Anterior cingulate cortex (tissue), 58 donors: ENCODE measurements at regions not wholly inside any gene's neighbourhood (a gene's known extent, or its start where the extent isn't known, plus 50 kb on each side); places are given as distances from the start of the nearest gene placed in this dataset.
"Not testable (repeated sequence)": the region's sequence is repeated elsewhere in the genome, so short reads cannot be mapped to it uniquely, and the experiment has no call there.

Experiments
- DNase-seq, 58 donors: peaks; one replicate each; lab custom pipeline; 2025; lab: John Stamatoyannopoulos, UW

- not testable (repeated sequence) for DNase-seq
These were observed 271.1 kb downstream of the VRK1 start for GRCh38 chr14:97068293-97068692.

GRCh38 chr14:97070259-97070658 is 273.1 kb downstream of the VRK1 start:
- DNase-seq, result no peak

DNA sequence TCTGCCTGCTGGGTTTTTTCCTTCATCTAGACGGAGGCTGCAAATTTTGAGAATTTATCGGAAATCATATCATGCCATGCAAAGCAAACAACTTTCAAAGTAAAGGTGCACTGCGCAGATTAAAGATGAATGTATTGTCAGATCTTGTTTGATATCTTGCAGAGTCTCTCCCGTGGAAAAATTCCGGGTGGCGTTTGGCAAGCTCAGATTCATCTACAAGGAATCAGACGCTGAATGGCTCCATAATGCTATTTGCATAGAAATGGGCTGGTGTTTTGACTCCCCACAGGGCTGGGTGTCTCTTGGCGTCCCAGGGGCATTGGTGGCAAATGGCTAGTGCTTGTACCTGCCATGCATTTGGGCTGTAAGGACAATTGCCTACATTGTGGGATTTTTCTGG is 274.0 kb downstream of the VRK1 start:
- no peak for DNase-seq

GRCh38 chr14:97073622-97074021 is 276.4 kb downstream of the VRK1 start:
- DNase-seq, result no peak

DNA sequence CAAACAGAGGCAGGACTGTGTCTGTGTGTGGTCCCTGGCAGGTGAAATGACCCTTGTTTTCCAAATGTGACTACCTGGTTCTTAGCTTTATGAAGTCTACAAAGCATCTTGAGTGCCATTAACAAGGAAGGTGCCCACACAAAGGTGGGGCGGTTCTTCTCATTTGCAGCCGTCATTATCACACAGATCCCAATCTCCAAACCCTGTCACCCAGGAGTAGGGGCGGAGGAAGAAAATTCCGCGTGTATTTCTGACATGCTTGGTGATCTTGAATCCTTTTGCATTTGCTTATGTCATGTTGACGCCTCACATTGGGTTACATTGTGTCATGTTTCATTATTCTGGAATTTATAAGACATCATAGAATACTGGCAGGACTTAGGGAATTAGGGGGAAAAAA is 277.3 kb downstream of the VRK1 start:
- peak in 1 of 58 donors; percentile 21 for DNase-seq

DNA sequence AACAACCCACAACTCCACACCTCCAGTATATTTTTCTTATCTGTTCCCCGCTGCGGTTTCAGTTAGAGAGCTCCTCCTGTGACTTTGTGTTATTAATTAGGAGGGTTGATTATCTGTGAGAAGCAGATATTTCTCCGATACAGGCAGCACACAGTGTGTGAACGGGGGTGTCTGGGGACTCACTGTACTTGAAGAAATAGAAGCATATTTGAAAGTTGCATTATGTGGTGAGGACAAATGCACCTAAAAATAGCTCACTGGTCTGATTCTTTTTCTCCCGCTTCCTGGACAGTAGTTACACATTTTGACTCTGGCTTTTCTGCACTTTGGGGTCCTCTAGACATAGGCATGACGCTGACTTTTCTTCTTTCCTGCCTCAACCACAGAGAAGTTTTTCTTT is 277.7 kb downstream of the VRK1 start:
- DNase-seq, result no peak

DNA sequence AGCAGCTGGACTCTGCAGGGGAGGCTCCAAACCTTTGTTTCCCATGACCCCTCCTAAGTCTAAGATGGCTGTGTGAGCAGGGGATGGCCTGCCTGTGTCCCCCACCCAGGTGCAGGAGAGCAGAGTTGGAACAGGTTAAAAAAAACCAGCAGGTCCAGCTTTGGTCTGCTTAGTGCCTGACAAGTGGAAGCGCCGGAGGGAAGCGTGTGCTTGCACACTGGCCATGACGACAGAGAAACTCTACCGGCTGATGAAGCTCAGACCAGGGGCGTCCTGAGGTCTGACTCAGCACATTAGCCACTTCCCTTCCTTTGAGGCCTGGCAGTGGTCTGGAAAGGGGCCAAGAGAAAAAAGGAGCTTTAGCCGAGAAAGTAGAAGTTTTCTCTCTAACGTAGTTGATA is 280.1 kb downstream of the VRK1 start:
- peak in 27 of 58 donors; percentile 4 to 51 (median 16) for DNase-seq

- DNase-seq, result no peak
These were observed 280.5 kb downstream of the VRK1 start for GRCh38 chr14:97077687-97078086.

DNA sequence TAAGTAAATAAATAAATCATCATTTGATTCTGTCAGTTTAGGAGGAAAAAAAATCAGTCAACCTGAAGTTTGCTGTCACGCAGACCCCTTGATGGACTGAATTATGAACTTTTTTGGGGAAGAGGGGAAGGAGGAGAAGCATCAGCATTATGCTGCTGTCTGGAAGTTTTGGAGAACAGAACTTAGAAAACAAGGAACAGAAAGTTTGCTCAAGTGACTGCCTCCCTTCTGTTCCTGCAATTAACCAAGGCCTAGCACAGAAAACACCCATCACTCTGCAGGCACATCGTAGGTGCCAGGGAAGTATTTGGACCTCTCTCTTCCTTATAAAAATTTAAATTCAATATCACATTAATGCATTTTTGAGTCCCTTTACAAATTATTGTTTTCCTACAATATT is 283.8 kb downstream of the VRK1 start:
- DNase-seq, result no peak

DNA sequence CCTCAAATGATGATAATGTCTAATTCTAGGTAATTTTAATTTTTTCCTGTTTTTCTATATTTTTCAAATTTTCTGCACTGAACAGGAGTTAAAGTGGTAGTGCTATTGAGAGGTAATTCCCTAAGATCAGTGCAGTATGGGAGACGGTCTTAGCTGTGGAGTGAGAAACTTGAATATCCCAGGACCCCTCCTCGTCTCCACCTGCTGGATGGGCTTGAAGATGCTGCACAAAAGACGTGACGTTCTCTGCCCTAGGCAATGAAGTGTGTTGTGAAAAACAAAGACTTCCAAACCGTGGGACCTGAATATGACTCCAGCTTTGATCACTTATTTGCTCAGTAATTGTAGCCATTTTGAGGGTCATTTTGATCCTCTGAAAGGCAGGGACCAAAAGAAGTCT is 298.1 kb downstream of the VRK1 start:
- no peak for DNase-seq

GRCh38 chr14:97097296-97097695 is 300.1 kb downstream of the VRK1 start:
- no peak for DNase-seq

DNA sequence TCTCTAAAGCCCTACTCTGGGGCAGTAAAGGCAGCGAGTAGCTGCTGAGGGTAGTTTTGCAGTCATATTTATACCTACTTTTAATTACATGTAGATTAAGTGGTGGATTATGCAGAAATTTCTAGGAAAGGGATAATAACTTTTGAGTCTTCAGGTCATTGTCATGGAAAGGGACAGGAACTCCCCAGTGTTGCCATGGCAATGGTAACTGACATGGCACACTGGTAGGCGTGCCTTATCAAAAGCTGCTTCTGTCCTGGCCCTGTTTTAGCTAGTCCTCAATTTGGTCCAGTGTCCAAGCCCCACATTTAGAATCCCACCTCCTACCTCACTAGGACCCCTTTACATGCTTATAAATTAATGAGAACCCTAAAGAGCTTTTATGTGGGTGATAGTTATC is 303.1 kb downstream of the VRK1 start:
- DNase-seq, result no peak

DNA sequence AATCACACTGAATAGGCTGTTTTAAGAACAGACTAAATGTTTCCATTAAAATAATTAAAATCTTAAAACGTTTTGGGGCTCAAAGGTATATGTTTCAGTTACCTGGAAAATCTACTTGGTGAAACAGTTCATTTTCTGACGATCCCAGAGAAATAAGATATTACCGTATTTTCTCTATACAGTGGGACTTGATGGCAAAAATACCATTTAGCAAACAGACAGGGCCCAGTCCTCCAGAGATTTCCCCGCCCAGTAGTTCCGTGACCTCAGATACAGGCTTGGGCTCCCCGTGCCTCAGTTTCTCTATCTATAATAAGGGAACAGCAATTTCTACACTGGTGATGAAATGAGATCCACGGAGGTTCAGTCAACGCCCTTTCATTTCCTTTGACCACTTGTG is 304.4 kb downstream of the VRK1 start:
- DNase-seq, result no peak

GRCh38 chr14:97104029-97104428 is 306.8 kb downstream of the VRK1 start:
- DNase-seq, result no peak

GRCh38 chr14:97106166-97106565 is 309.0 kb downstream of the VRK1 start:
- no peak for DNase-seq

- DNase-seq, result no peak
These were observed 309.4 kb downstream of the VRK1 start for GRCh38 chr14:97106609-97107008.

DNA sequence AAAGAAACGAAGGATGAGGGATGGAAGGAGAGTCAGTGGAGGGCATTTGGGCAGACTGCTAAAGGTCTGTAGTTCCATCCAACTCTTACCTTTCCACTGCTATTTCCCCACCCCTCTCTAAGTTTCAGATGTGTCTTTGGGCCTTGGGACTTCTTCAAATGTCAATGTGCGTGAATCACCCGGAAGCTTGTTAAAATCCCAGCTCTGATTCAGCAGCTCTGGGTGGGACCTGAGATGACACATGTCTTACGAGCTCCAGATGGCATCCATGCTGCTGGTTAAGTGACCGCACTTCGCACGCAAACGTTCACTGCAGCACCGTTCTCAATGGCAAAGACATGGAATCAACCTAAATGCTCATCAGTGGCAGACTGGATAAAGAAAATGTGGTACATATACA is 309.9 kb downstream of the VRK1 start:
- DNase-seq, result no peak

GRCh38 chr14:97107760-97108159 is 310.6 kb downstream of the VRK1 start:
- no peak for DNase-seq

DNA sequence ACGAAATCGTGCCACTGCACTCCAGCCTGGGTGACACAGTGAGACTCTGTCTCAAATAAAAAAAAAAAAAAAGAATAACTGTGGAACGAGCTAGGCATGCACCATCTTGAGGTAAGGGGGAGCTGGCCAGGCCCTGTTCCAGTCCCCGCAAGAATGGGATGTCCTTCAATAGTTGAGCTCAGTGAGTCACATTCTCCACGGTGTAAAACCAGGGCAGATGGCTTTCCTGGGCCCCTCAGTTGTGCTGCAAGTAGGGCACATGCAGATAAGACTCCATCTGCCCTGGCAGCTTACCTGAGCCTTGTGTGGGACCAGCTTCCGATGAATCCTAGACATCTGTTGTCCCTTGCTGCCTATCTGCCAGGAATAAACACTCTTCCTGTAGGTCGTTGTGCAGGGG is 312.1 kb downstream of the VRK1 start:
- no peak for DNase-seq

DNA sequence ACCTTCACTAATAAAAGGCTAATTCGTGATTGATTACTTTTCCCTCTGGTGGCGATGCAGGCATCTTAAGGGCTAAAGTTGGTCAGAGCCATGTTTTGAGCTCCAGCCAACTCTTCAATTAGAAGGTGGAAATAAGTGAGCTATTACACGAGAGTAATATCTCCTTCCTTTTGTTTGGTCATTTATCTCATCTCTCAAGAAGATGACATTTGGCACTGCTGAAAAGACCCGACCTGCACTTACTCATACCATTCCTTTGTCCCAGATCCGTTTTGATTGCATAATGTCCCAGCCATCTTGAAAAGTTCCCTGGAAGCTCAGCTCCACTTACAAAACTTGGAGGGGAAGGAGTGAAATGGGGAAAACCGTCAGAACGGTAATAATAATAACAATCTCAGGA is 316.2 kb downstream of the VRK1 start:
- no peak for DNase-seq

GRCh38 chr14:97116546-97116945 is 319.4 kb downstream of the VRK1 start:
- no peak for DNase-seq

DNA sequence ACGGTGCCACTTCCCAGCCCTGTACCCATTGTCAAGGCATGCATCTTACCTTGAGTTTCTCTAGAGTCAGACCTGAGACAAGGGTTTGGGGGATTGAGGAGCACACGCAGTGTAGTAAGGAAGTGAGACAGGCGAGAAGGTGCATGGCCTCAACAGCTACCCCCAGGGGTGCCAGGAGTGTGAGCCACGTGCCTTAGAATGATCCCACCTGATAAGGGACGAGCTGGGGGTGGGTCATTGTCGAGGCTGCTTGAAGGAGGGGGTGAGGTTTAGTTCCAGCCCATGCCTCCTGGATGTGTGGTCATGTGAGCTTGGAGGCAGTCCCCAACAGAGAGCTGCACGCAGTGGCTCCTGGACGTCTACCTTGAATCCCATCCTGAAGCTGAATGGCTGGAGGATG is 320.5 kb downstream of the VRK1 start:
- DNase-seq, result no peak

GRCh38 chr14:97120204-97120603 is 323.0 kb downstream of the VRK1 start:
- no peak for DNase-seq

- no peak for DNase-seq
These were observed 323.4 kb downstream of the VRK1 start for GRCh38 chr14:97120611-97121031.
